ENCODE measurements at regions not wholly inside any gene's neighbourhood (a gene's known extent, or its start where the extent isn't known, plus 50 kb on each side); places are given as distances from the start of the nearest gene placed in this dataset.
"Not testable (repeated sequence)": the region's sequence is repeated elsewhere in the genome, so short reads cannot be mapped to it uniquely, and the experiment has no call there.

GRCh38 chr13:86363749-86364148, 564.5 kb upstream of the SLITRK6 start:
- TF ChIP-seq, protein P1, sequence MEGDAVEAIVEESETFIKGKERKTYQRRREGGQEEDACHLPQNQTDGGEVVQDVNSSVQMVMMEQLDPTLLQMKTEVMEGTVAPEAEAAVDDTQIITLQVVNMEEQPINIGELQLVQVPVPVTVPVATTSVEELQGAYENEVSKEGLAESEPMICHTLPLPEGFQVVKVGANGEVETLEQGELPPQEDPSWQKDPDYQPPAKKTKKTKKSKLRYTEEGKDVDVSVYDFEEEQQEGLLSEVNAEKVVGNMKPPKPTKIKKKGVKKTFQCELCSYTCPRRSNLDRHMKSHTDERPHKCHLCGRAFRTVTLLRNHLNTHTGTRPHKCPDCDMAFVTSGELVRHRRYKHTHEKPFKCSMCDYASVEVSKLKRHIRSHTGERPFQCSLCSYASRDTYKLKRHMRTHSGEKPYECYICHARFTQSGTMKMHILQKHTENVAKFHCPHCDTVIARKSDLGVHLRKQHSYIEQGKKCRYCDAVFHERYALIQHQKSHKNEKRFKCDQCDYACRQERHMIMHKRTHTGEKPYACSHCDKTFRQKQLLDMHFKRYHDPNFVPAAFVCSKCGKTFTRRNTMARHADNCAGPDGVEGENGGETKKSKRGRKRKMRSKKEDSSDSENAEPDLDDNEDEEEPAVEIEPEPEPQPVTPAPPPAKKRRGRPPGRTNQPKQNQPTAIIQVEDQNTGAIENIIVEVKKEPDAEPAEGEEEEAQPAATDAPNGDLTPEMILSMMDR (IDR thresholded peaks at IDR 0.05), result not testable (repeated sequence)
- not testable (repeated sequence) for TF ChIP-seq POLR2A (IDR thresholded peaks at IDR 0.05); EP300 (IDR thresholded peaks at IDR 0.05; ENCODE audit: low read depth)

All from transverse colon (tissue), 3 donors.